Left ventricle myocardium inferior (tissue), 1 donor: ENCODE measurements at regions not wholly inside any gene's neighbourhood (a gene's known extent, or its start where the extent isn't known, plus 50 kb on each side); places are given as distances from the start of the nearest gene placed in this dataset.

Experiments used
- DNase-seq: peaks from one replicate; pipeline ENCODE4 v3.0.0-alpha.2; 2020
- H3K27ac ChIP-seq: fragments of 200-600 bp; replicated peaks from 2 replicates; pipeline ENCODE4 v1.8.0; 2021
- H3K27me3 ChIP-seq: fragments of 200-600 bp; 2 replicates; pipeline ENCODE4 v1.8.0; 2021; ENCODE audit warnings: low read depth
- H3K36me3 ChIP-seq: fragments of 200-600 bp; 2 replicates; pipeline ENCODE4 v1.8.0; 2021
- H3K4me1 ChIP-seq: fragments of 200-600 bp; 2 replicates; pipeline ENCODE4 v1.8.0; 2021
- H3K4me3 ChIP-seq: fragments of 200-600 bp; 2 replicates; pipeline ENCODE4 v1.8.0; 2021; ENCODE audit warnings: mild to moderate bottlenecking, moderate library complexity
- H3K9me3 ChIP-seq: fragments of 200-600 bp; replicated peaks from 2 replicates; pipeline ENCODE4 v1.8.0; 2021
- CTCF ChIP-seq: fragments of 200-600 bp; IDR thresholded peaks from 2 replicates; pipeline ENCODE4 v1.8.0; 2021; ENCODE audit warnings: antibody characterized with exemption, mild to moderate bottlenecking, borderline replicate concordance
- intact Hi-C: fragments of 100-400 bp; cut with micrococcal nuclease; formaldehyde crosslinking; loops from one replicate; pipeline ENCODE4 v1.11.0; 2022
- donor health status: DM: no; HTN: yes; CAD: no; lungs with severe emphysema.

GRCh38 chr12:107632246-107632645, 53.4 kb upstream of the PWP1 start:
- Histone ChIP-seq H3K27ac (no peak overlapping the region), H3K4me1 (no peaks in the 10 kb centered on the region), H3K9me3 (peaks cover 8% of the 10 kb centered on the region), H3K36me3 (no peaks in the 10 kb centered on the region), H3K27me3 (peaks cover 8% of the 10 kb centered on the region), H3K4me3 (no peak overlapping the region)
- DNase-seq, result no peak
- no peak for TF ChIP-seq CTCF
- intact Hi-C loops, result no loop called here

- Histone ChIP-seq H3K27me3 (peaks cover 12% of the 10 kb centered on the region), H3K36me3 (no peaks in the 10 kb centered on the region), H3K9me3 (peaks cover 8% of the 10 kb centered on the region), H3K27ac (no peak overlapping the region), H3K4me1 (no peaks in the 10 kb centered on the region), H3K4me3 (no peak overlapping the region)
- no peak for DNase-seq
- intact Hi-C loops, result no loop called here
- no peak for TF ChIP-seq CTCF
These were observed 51.1 kb upstream of the PWP1 start for GRCh38 chr12:107634530-107634929.

GRCh38 chr12:107635139-107635538, 50.5 kb upstream of the PWP1 start:
- TF ChIP-seq CTCF, result no peak
- peaks cover 12% of the 10 kb centered on the region for H3K27me3 ChIP-seq
- no peaks in the 10 kb centered on the region for H3K36me3 ChIP-seq
- no peaks in the 10 kb centered on the region for H3K4me1 ChIP-seq
- no peak overlapping the region for H3K4me3 ChIP-seq
- intact Hi-C loops, result no loop called here
- H3K27ac ChIP-seq, result no peak overlapping the region
- peaks cover 8% of the 10 kb centered on the region for H3K9me3 ChIP-seq
- no peak for DNase-seq
